A673 (cell line): ENCODE measurements at regions not wholly inside any gene's neighbourhood (a gene's known extent, or its start where the extent isn't known, plus 50 kb on each side); places are given as distances from the start of the nearest gene placed in this dataset.

Source experiments
- CTCF ChIP-seq: fragments of 300-800, 200-600 bp; sonication (generic); conservative IDR thresholded peaks from 2 replicates; pipeline ENCODE4 v1.5.1; 2017; ENCODE audit warnings: low read depth, mild to moderate bottlenecking, antibody characterized with exemption, low read length, moderate library complexity, mixed read lengths
- EZH2 ChIP-seq: fragments of 200-600 bp; sonication (generic); IDR thresholded peaks from 2 replicates; pipeline ENCODE4 v1.6.1; 2017; ENCODE audit warnings: borderline replicate concordance, low read depth, mild to moderate bottlenecking, mixed read lengths, antibody characterized with exemption, low read length; ENCODE audit not compliant: poor library complexity, severe bottlenecking

DNA sequence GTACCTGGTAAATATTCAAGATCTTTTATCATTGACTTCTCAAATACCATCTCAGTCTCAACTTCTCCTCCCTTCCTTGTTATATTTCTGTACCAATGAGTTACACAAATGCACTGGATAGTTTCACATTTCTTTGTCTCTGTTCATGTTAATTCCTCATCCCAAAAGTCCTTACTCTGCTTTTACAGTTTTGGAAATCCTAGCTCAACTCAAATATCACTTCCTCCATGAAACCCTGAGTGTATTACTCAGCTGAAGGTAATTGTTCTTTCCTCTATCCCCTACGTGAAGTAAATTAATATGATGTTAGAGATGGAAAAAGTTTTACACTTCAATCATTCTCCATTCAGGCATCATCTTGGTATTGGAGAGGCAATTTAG lies 241.5 kb downstream of the TLE4 start:
- TF ChIP-seq CTCF (no peak), EZH2 (no peak)
